ENCODE measurements at regions not wholly inside any gene's neighbourhood (a gene's known extent, or its start where the extent isn't known, plus 50 kb on each side); places are given as distances from the start of the nearest gene placed in this dataset.

DNA sequence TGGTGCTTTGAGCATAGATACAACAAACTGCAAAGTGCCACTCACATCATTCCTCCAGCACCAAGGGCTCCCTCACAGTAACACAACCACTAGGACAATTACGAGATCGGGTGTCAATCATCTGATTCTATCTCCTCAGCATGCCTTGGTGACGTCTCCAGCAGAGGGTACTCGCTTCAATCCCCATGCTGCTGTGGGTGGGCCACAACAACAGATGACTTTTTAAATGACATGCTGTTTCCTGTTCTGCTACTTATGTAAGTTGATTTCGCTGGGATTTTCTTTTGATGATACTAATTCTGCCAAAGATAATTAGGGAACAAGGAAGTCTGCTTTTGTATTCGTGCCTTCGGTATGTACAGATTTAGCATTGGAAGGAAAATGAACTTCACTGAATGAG, 1113.0 kb downstream of the BCL11A start:
- TF ChIP-seq POLR2A (IDR thresholded peaks at IDR 0.05) (no peak), EP300 (IDR thresholded peaks at IDR 0.05) (no peak)
- TF ChIP-seq, protein P1, sequence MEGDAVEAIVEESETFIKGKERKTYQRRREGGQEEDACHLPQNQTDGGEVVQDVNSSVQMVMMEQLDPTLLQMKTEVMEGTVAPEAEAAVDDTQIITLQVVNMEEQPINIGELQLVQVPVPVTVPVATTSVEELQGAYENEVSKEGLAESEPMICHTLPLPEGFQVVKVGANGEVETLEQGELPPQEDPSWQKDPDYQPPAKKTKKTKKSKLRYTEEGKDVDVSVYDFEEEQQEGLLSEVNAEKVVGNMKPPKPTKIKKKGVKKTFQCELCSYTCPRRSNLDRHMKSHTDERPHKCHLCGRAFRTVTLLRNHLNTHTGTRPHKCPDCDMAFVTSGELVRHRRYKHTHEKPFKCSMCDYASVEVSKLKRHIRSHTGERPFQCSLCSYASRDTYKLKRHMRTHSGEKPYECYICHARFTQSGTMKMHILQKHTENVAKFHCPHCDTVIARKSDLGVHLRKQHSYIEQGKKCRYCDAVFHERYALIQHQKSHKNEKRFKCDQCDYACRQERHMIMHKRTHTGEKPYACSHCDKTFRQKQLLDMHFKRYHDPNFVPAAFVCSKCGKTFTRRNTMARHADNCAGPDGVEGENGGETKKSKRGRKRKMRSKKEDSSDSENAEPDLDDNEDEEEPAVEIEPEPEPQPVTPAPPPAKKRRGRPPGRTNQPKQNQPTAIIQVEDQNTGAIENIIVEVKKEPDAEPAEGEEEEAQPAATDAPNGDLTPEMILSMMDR (IDR thresholded peaks at IDR 0.05): no peak
